GM18907 (cell line): ENCODE measurements at regions not wholly inside any gene's neighbourhood (a gene's known extent, or its start where the extent isn't known, plus 50 kb on each side); places are given as distances from the start of the nearest gene placed in this dataset.
"Not testable (repeated sequence)": the region's sequence is repeated elsewhere in the genome, so short reads cannot be mapped to it uniquely, and the experiment has no call there.

ENCODE experiments used
- ATAC-seq: cut with Tn5 transposase; IDR thresholded peaks from one replicate; pipeline ENCODE4 v1.9.1; 2021; ENCODE audit warnings: mild to moderate bottlenecking, moderate library complexity; ENCODE audit not compliant: unreplicated experiment

DNA sequence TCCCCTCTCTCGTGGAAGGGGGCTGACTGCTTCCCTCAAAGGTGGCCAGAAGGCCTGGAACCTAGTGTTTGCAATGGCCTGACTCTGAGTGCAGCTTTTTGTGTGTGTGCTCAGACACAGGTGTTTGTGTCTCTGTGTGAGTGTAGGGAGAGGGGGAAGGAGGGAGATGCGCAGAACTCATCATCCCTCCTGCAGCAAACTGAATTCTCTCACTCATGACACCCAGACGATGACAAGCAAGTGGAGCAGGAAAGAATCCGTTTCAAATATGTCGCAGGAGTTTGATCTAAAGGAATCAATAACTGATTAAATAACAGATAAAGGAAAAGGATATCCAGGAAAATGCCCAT, 101.4 kb downstream of the TNFAIP3 start:
- no peak for ATAC-seq

DNA sequence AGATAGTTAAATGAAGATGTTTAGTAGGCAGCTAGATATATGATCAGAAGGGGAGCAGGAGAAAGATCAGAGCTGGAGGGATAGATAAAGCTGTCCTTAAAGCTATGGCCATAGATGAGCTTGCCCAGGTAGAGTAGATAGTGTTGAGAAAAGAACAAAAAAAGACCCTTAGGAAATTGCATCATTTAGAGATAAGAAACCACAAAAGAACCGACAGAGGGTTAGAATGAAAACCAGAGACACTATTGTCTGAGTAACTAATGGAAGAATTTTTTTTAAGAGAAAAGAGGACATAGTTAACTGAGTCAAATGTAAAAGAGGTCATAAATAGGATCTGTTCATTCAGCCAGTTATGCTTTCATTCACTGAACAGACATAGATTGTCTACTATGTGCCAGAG, 101.8 kb downstream of the TNFAIP3 start:
- ATAC-seq: no peak

DNA sequence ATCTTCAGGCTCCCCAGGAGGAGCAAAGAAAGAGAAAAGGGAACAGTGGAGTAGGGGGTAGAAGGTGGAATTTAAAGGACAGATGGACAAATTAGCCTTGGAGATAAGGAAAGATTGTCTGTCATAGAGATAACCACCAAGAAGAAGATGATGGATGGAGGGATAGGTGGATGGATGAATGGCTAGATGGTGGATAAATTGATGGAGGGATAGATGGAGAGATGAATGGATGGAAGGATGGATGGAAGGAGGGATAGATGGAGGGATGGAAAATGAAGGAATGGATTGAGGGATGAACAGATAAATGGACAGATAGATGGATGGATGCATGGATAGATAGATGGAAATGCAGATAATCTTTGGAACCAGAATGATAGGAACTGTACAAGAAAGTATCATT, 102.8 kb downstream of the TNFAIP3 start:
- ATAC-seq: no peak

DNA sequence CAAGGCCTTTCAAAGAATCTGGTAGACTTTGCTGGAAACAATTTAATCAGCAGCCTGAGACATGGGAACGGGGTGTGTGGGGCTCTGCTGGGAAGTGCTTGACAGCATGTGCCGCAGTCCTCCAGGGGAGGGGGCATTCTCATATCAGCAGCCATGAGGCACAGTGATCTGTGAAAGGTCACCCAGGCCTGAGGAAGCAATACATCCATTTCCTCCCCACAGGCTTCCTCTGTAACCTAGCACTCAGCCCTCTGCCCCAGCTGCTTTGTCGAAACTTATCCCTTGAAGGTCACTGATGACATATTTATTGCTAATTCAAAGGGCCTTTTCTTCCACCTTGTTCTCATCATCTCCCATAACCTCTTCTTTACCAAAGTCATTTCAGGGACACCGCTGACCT, 103.3 kb downstream of the TNFAIP3 start:
- peak; percentile 63 for ATAC-seq

DNA sequence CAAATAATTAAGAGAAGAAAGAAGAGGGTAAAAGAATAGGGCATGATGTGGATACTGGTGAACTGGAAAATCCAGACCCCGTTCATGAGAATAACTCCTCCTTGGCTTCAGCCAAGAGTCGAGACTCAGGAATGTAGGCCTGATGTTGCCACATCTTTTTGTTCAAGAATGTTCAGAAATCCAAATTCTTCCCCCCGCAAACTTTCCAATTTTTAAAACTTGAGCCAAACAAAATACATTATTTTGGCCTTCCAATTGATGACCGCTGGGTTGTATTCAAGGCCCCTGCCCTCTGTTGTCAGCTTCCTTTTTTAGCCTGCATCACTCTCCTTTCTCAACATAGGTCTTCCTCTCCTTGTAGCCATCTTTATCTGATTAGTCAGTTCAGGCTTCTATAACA, 106.1 kb downstream of the TNFAIP3 start:
- no peak for ATAC-seq

DNA sequence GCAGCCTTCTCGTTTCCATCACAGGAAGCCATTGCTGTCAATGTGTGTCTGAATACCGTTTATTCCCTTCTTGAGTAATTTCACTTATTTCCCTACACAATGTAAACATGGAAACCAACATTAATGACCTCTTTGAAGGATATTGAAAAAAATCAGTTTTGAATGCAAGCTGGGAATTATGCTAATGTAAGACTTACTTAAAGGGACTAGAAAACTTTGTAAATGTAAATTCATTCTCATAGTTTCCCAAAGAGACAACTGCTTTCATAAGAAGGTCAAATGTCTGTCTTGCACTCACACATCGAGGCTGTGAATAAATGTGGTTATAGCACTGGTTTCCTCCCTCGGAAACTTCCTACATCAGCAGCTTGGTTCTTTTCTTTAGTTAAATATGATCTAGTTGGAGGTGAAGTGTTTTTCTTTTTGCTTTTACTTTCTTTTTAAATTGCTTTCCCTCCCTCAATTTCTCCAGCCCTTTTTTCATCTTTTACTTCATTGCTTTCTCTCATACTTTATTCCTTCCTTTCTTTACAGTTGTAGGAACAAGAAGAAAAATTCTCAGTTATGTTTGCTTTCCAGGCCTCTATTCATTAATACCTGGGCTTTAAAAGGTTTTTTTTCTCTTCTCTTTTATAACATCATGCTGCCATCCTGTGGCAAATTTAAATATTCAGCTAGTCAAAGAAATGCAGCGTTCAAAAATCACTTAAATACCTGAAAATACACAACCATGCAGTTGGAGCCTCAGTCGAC, 108.3 kb downstream of the TNFAIP3 start:
- ATAC-seq: peak; percentile 44

DNA sequence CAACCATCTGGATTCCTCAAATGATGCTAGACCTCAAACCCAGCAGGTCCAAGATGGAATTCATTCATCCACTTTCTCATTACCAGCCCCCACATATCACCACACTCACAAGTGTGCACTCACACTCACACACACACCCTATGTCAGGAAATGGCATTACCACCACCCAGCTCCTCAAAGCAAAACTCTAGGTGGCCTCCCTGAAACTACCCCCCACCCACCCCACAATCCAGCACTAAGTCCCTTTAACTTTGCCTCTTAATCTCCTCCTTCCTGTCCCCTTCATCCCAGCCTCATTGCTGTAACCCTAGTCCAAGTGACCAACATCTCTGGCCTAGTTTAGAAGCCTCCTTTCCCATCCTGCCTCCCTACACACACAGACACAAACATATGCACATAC, 109.4 kb downstream of the TNFAIP3 start:
- no peak for ATAC-seq

DNA sequence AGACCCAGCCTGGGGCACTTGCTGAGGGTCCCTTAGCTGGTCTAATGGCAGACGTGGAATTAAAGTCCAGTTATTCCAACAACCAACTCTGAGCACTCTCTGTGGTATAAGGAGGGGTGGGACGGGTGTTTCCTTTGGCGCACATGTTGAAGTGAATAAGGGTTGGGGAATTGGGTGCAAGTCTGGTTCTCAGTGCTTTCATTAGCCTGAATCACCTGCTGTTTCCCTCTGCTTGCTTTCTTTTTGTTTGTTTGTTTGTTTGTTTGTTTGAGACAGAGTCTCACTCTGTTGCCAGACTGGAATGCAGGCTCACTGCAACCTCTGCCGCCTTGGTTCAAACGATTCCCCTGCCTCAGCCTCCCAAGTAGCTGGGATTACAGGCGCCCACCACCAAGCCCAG, 110.1 kb downstream of the TNFAIP3 start:
- no peak for ATAC-seq

DNA sequence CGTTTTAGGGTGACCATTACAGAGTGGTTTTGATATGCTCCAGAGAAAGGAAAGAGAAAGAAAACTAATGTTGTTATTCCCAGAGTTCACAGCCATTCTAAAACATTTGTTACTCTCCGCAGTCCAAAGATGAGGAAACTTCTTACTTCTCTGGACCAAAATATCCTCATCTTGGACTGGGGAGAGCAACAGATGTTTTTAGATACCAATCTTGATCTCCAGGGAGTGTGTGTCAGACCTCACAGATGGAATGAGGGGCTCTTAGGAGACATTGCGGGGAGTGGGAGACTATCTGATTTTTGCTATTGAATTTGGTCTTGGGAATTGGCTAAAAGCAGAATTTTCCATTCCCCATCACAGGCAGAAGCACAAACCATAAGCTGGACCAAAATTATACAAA, 110.8 kb downstream of the TNFAIP3 start:
- ATAC-seq: no peak

DNA sequence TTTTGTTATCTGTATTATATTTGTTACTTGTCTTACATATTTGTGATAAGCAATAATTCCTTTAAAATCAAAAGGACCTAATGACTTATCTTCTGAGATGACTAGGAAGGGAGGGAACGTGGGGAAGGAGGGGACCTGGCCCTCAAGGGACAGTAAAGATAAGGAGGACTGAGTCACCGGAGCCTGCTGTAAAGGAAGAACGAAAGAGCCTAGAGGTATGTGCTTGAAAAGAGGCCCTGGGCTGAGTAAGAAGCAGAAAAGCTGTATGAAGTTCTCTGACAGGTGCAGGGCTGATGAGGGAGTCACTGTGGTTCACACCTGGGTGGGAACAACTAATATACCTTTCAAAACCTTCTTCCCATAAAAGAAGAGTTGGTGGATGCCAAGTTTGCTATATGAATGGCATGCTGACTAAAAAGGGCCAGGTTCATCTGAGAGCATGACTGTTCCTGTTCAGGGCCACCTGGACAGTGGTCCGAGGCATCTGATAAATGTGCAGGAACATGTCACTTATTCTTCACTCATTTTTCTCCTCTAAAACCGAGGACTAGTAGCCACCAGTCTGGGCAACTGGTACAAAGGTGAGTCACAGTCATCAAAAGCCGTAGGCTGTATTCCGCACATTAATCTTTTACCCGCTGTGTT, 111.3 kb downstream of the TNFAIP3 start:
- ATAC-seq: no peak

DNA sequence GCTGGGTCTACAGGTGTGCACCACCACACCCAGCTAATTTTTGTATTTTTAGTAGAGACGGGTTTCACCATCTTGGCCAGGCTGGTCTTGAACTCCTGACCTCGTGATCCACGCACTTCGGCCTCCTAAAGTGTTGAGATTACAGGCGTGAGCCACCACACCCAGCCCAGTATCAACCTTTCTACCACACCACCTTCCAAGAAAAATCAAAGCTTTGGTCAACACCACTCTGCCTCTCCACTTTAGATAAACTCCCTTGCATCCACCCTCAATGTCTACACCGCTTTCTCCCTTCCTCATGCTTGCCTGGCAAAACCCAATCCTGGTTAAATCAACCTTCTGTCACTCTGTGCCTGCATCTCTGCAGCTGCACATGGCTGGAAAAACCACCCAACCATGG, 112.2 kb downstream of the TNFAIP3 start:
- ATAC-seq: not testable (repeated sequence)

DNA sequence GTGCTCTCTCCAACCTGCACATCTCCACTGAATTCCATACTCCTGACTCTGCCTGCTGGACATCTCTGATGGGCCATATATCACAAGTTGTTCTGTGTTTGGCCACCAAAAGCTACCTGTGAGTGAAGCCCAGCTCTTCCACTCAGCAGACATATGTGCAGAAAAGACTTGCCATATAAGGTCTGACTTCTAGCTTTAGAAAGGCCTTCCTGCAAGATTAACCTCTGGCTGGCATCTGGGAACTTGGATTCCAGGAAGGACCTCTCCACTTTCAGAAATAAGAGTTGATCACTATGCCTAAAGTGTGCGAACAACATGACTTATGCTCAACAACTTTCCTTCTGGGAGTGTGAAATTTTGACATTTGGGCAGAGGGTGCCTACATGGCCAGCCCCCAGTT, 113.7 kb downstream of the TNFAIP3 start:
- no peak for ATAC-seq

DNA sequence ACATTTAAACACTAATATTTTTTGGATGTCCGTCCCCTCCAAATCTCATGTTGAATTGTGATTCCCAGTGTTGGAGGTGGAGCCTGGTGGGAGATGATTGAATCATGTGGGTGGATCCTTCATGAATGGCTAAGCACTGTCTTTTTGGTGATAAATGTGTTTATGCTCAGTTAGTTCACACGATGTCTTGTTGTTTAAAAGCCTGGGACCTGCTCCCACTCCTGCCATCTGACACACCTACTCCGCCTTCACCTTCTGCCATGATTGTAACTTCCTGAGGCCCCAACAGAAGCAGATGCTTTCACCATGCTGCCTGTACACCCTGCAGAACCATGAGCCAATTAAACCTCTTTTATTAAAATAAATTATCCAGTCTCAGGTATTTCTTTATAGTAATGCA, 114.7 kb downstream of the TNFAIP3 start:
- no peak for ATAC-seq

DNA sequence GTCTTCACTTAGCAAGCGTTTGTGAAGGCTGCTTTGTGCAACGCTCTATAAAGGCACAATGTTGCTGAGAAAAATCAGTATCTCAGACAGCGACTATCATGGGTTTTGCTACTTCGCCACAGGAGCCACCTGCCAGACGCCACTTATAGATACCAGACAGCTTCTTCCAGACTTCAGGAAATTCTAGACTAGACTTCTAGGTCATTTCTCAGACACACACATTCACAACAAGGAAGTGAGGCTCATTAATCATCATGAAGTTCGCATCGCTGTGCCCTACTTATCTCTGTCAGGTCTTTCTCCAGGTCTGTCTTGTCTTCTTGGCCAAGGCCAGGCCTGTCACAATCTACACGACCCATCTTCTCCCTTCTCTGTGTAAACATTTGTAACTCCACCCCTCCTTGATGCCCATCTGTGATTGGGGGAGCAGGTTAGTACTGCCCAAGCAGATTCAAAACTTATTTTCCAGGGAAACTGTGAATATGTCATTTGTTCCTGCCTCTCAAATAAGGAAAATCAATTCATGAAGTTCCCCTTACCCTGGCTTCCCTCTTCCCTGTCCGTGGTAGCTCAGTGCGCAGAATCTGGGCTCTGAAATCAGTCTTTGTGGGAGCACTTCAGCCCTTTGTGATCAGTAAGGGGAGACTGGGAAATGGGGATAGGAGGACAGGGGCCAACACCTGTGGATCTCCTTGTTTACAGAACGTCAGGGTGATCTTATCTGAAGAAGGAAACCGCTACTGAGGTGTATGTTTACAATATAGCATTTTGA, 115.5 kb downstream of the TNFAIP3 start:
- no peak for ATAC-seq

DNA sequence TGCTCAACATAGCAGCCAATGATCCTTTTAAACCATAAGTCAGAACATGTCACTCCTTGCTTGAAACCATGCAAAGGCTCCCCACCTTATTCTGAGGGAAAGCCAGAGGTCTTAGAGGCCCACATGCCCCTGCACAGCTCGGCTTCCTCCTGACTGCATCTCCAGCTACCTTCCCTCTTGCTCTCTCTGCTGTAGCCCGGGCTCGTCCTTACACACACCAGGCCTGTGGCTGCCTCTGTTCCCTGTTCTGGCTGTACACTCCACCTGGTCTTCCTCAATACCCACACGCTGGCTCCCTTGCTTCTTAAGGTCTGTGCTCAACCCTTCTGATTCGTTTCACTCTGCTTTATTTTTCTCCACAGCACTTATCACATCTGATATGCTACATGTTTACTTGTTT, 116.2 kb downstream of the TNFAIP3 start:
- ATAC-seq: no peak

DNA sequence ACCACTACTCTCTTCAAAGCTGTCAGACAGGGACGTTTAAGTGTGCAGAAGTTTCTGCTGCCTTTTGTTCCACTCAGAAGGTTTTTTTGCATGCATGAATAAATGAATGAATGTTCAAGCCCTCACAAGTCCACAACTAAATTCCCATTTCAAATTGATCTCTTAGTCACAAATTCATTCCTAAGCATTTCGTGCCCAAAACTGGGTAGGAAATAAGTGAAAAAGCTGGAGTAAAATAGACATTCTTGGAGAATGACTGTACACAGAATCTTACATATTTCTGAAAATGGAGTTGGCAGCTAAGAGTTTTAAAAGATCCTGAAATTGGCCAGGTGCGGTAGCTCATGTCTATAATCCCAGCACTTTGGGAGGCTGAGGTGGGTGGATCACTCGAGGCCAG, 117.6 kb downstream of the PERP start:
- ATAC-seq: no peak

DNA sequence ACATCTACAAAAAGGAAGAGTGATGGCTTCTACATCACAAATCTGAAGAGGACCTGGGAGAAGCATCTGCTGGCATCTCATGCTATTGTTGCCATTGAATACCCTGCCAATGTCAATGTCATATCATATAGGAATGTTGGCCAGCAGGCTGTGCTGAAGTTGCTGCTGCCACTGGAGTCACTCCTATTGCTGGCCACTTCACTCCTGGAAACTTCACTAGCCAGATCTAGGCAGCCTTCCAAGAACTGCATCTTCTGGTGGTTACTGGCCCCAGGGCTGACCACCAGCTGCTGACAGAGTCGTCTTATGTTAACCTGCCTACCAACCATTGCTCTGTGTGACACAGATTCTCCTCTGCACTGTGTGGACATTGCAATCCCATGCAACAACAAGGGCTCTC, 111.8 kb downstream of the PERP start:
- no peak for ATAC-seq

DNA sequence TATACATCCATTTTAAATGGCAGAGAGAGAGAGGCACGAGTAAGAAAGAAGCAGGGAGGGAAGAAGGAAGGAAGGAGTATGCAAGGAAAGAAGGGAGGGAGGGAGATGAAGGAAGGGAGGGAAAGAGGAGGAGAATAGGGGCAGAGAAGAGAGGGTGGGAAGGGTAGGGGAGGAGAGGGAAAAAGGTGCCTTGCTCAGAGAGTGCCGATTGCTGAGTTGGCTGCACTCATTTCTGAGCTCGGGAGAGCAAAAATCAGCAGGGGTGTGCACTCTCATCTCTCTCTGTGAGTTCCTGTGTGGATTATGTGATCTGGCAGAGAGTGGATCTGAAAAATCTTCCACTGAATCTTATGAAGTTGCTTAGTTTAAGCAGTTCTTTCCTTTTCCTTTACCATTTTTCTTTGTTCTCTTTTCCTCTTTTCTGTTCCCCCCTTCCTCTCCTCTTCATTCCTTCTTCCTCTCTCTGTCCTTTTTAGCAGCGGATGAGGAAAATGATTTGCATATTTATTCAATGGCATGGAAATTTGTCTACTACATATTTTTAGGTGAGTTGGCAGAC, 108.7 kb downstream of the PERP start:
- ATAC-seq: no peak

DNA sequence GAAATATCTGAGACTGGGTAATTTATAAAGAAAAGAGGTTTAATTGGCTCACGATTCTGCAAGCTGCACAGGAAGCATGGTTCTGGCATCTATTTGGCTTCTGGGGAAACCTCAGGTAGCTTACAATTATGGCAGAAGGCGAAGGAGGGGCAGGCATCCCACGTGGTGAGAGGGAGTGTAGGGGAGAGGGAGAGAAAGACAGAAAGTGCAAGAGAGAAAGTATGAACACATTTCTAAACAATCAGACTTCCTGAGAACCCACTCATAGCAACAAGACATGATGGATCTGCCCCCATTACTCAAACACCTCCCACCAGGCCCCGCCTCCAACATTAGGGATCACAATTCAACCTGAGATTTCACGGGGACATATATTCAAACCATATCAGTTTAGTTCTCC, 107.4 kb downstream of the PERP start:
- no peak for ATAC-seq

DNA sequence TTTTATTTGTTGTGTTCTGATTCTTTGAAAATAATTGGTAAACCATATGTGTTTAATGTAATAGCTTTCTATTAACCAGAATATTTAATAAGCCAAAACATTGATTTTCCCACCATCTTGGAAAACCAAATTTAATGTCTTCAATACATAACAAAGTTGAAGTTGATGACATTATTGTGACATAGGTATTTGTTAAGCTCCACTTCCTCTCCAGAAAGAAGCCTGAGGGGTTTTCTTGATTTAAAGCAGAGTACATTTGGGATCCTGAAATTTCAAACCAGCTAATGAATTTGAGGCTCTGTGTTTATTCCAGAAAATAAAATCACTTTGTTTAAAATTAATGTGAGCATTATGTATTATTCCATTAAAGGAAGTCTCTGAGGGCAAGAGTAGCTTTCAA, 106.3 kb downstream of the PERP start:
- no peak for ATAC-seq

DNA sequence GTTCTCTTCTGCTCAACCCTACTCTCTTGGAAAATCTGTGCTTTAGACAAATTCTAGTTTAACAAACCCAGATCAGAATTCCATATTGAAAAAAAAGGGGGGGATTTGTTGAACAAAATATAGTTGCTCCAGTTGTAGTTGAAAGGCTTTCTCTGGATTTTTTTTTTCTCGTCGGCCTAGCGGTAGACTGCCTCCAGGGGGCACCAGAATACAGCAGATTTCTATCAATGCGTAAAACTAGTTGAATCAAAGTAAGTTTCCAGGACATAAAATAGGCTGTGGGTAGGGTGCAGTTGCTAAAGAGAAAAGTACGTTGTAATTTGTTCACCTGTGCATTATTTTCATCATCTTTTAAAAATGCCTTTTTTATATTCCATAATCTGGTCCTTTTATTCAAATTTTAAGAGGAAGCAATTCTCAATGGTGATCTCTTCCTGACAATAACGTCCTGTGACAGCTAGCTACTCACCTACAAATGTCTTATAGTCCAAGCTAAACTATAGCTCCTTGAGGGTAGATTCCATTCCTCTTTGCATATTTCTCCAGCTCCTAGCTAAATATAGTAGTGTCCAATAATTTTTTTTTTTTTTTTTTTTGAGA, 105.4 kb downstream of the PERP start:
- no peak for ATAC-seq
